ENCODE measurements at regions not wholly inside any gene's neighbourhood (a gene's known extent, or its start where the extent isn't known, plus 50 kb on each side); places are given as distances from the start of the nearest gene placed in this dataset.

GRCh38 chr20:56758706-56759105, 129.6 kb downstream of the TFAP2C start:
- H3K27me3 ChIP-seq (ENCODE audit: control insufficient read depth, insufficient read depth, low read length): no peaks in the 10 kb centered on the region
- H3K36me3 ChIP-seq (ENCODE audit: insufficient read depth, low read length): no peaks in the 10 kb centered on the region
- no peak overlapping the region for H3K4me2 ChIP-seq (ENCODE audit: low read length)
- no peak overlapping the region for H3K9ac ChIP-seq (ENCODE audit: low read depth, low read length)
- no peaks in the 10 kb centered on the region for H3K9me3 ChIP-seq (replicated peaks; ENCODE audit: low read length)
- no peak overlapping the region for H3K4me3 ChIP-seq (ENCODE audit: low read length)
- H3K4me1 ChIP-seq (ENCODE audit: control insufficient read depth, insufficient read depth, low read length): no peaks in the 10 kb centered on the region

- Histone ChIP-seq H3K4me3 (ENCODE audit: low read length) (no peak overlapping the region), H3K9me3 (replicated peaks; ENCODE audit: low read length) (no peaks in the 10 kb centered on the region), H3K27me3 (ENCODE audit: control insufficient read depth, insufficient read depth, low read length) (no peaks in the 10 kb centered on the region), H3K9ac (ENCODE audit: low read depth, low read length) (no peak overlapping the region), H3K36me3 (ENCODE audit: insufficient read depth, low read length) (no peaks in the 10 kb centered on the region), H3K4me1 (ENCODE audit: control insufficient read depth, insufficient read depth, low read length) (no peaks in the 10 kb centered on the region), H3K4me2 (ENCODE audit: low read length) (no peak overlapping the region)
Observed at GRCh38 chr20:56759741-56760278, 130.7 kb downstream of the TFAP2C start.

- H3K9ac ChIP-seq (ENCODE audit: low read depth, low read length): no peak overlapping the region
- peaks cover 1% of the 10 kb centered on the region for H3K9me3 ChIP-seq (replicated peaks; ENCODE audit: low read length)
- no peak overlapping the region for H3K4me3 ChIP-seq (ENCODE audit: low read length)
- H3K36me3 ChIP-seq (ENCODE audit: insufficient read depth, low read length): no peaks in the 10 kb centered on the region
- H3K4me2 ChIP-seq (ENCODE audit: low read length): no peak overlapping the region
- no peaks in the 10 kb centered on the region for H3K27me3 ChIP-seq (ENCODE audit: control insufficient read depth, insufficient read depth, low read length)
- no peaks in the 10 kb centered on the region for H3K4me1 ChIP-seq (ENCODE audit: control insufficient read depth, insufficient read depth, low read length)
Observed at GRCh38 chr20:56760610-56761009, 131.5 kb downstream of the TFAP2C start.

- H3K4me3 ChIP-seq (ENCODE audit: low read length): no peak overlapping the region
- H3K27me3 ChIP-seq (ENCODE audit: control insufficient read depth, insufficient read depth, low read length): no peaks in the 10 kb centered on the region
- no peaks in the 10 kb centered on the region for H3K4me1 ChIP-seq (ENCODE audit: control insufficient read depth, insufficient read depth, low read length)
- no peak overlapping the region for H3K4me2 ChIP-seq (ENCODE audit: low read length)
- H3K9me3 ChIP-seq (replicated peaks; ENCODE audit: low read length): peaks cover 5% of the 10 kb centered on the region
- H3K36me3 ChIP-seq (ENCODE audit: insufficient read depth, low read length): no peaks in the 10 kb centered on the region
- no peak overlapping the region for H3K9ac ChIP-seq (ENCODE audit: low read depth, low read length)
Observed at GRCh38 chr20:56761393-56761792, 132.3 kb downstream of the TFAP2C start.

- Histone ChIP-seq H3K4me1 (ENCODE audit: control insufficient read depth, insufficient read depth, low read length) (no peaks in the 10 kb centered on the region), H3K9ac (ENCODE audit: low read depth, low read length) (no peak overlapping the region), H3K4me3 (ENCODE audit: low read length) (no peak overlapping the region), H3K4me2 (ENCODE audit: low read length) (no peak overlapping the region), H3K27me3 (ENCODE audit: control insufficient read depth, insufficient read depth, low read length) (no peaks in the 10 kb centered on the region), H3K36me3 (ENCODE audit: insufficient read depth, low read length) (no peaks in the 10 kb centered on the region), H3K9me3 (replicated peaks; ENCODE audit: low read length) (peaks cover 5% of the 10 kb centered on the region)
Observed at GRCh38 chr20:56762401-56762800, 133.3 kb downstream of the TFAP2C start.

- Histone ChIP-seq H3K9ac (ENCODE audit: low read depth, low read length) (no peak overlapping the region), H3K4me2 (ENCODE audit: low read length) (no peak overlapping the region), H3K27me3 (ENCODE audit: control insufficient read depth, insufficient read depth, low read length) (no peaks in the 10 kb centered on the region), H3K9me3 (replicated peaks; ENCODE audit: low read length) (peaks cover 5% of the 10 kb centered on the region), H3K4me1 (ENCODE audit: control insufficient read depth, insufficient read depth, low read length) (no peaks in the 10 kb centered on the region), H3K36me3 (ENCODE audit: insufficient read depth, low read length) (no peaks in the 10 kb centered on the region), H3K4me3 (ENCODE audit: low read length) (no peak overlapping the region)
Observed at GRCh38 chr20:56762829-56763228, 133.7 kb downstream of the TFAP2C start.

- Histone ChIP-seq H3K4me2 (ENCODE audit: low read length) (no peak overlapping the region), H3K9ac (ENCODE audit: low read depth, low read length) (no peak overlapping the region), H3K4me1 (ENCODE audit: control insufficient read depth, insufficient read depth, low read length) (no peaks in the 10 kb centered on the region), H3K4me3 (ENCODE audit: low read length) (no peak overlapping the region), H3K36me3 (ENCODE audit: insufficient read depth, low read length) (no peaks in the 10 kb centered on the region), H3K27me3 (ENCODE audit: control insufficient read depth, insufficient read depth, low read length) (no peaks in the 10 kb centered on the region), H3K9me3 (replicated peaks; ENCODE audit: low read length) (peaks cover 5% of the 10 kb centered on the region)
Observed at GRCh38 chr20:56764671-56765070, 135.6 kb downstream of the TFAP2C start.

- Histone ChIP-seq H3K4me2 (ENCODE audit: low read length) (no peak overlapping the region), H3K4me3 (ENCODE audit: low read length) (no peak overlapping the region), H3K9me3 (replicated peaks; ENCODE audit: low read length) (peaks cover 5% of the 10 kb centered on the region), H3K27me3 (ENCODE audit: control insufficient read depth, insufficient read depth, low read length) (no peaks in the 10 kb centered on the region), H3K4me1 (ENCODE audit: control insufficient read depth, insufficient read depth, low read length) (no peaks in the 10 kb centered on the region), H3K36me3 (ENCODE audit: insufficient read depth, low read length) (no peaks in the 10 kb centered on the region), H3K9ac (ENCODE audit: low read depth, low read length) (no peak overlapping the region)
Observed at GRCh38 chr20:56765172-56766073, 136.3 kb downstream of the TFAP2C start.

GRCh38 chr20:56766528-56766927, 137.4 kb downstream of the TFAP2C start:
- H3K4me1 ChIP-seq (ENCODE audit: control insufficient read depth, insufficient read depth, low read length): no peaks in the 10 kb centered on the region
- peaks cover 5% of the 10 kb centered on the region for H3K9me3 ChIP-seq (replicated peaks; ENCODE audit: low read length)
- H3K4me2 ChIP-seq (ENCODE audit: low read length): no peak overlapping the region
- no peaks in the 10 kb centered on the region for H3K36me3 ChIP-seq (ENCODE audit: insufficient read depth, low read length)
- no peak overlapping the region for H3K9ac ChIP-seq (ENCODE audit: low read depth, low read length)
- H3K4me3 ChIP-seq (ENCODE audit: low read length): no peak overlapping the region
- H3K27me3 ChIP-seq (ENCODE audit: control insufficient read depth, insufficient read depth, low read length): no peaks in the 10 kb centered on the region

GRCh38 chr20:56769921-56770600, 141.0 kb downstream of the TFAP2C start:
- no peak overlapping the region for H3K9ac ChIP-seq (ENCODE audit: low read depth, low read length)
- no peaks in the 10 kb centered on the region for H3K27me3 ChIP-seq (ENCODE audit: control insufficient read depth, insufficient read depth, low read length)
- peaks cover 5% of the 10 kb centered on the region for H3K9me3 ChIP-seq (replicated peaks; ENCODE audit: low read length)
- H3K36me3 ChIP-seq (ENCODE audit: insufficient read depth, low read length): no peaks in the 10 kb centered on the region
- H3K4me1 ChIP-seq (ENCODE audit: control insufficient read depth, insufficient read depth, low read length): no peaks in the 10 kb centered on the region
- H3K4me3 ChIP-seq (ENCODE audit: low read length): no peak overlapping the region
- H3K4me2 ChIP-seq (ENCODE audit: low read length): no peak overlapping the region

GRCh38 chr20:56773749-56774148, 144.6 kb downstream of the TFAP2C start:
- H3K36me3 ChIP-seq (ENCODE audit: insufficient read depth, low read length): no peaks in the 10 kb centered on the region
- H3K9ac ChIP-seq (ENCODE audit: low read depth, low read length): no peak overlapping the region
- no peak overlapping the region for H3K4me2 ChIP-seq (ENCODE audit: low read length)
- no peaks in the 10 kb centered on the region for H3K4me1 ChIP-seq (ENCODE audit: control insufficient read depth, insufficient read depth, low read length)
- no peak overlapping the region for H3K4me3 ChIP-seq (ENCODE audit: low read length)
- no peaks in the 10 kb centered on the region for H3K27me3 ChIP-seq (ENCODE audit: control insufficient read depth, insufficient read depth, low read length)
- H3K9me3 ChIP-seq (replicated peaks; ENCODE audit: low read length): no peaks in the 10 kb centered on the region

All from skeletal muscle satellite cell (primary cell).